HEK293 (cell line): ENCODE measurements at regions not wholly inside any gene's neighbourhood (a gene's known extent, or its start where the extent isn't known, plus 50 kb on each side); places are given as distances from the start of the nearest gene placed in this dataset.

ENCODE experiments used
- CTCF ChIA-PET: fragments of 350-600 bp; formaldehyde crosslinking; extraction: SDS; loops from one replicate; lab custom pipeline; 2021; ENCODE audit warnings: antibody characterized with exemption; lab: Yijun Ruan, JAX
- POLR2A ChIA-PET: fragments of 300-600 bp; formaldehyde crosslinking; extraction: SDS; loops from one replicate; lab custom pipeline; 2020; ENCODE audit warnings: antibody characterized with exemption, inconsistent platforms; lab: Yijun Ruan, JAX
- H3K27ac ChIP-seq: fragments of 200-500 bp; sonication (Bioruptor generic); 2 replicates; pipeline ENCODE4 v1.5.1; 2014; ENCODE audit warnings: low read depth, low read length, control low read depth, inconsistent platforms; ENCODE audit errors: extremely low read depth
- H3K36me3 ChIP-seq, 2 experiments: fragments of 200-500 bp in 1 of 2; sonication (Bioruptor generic) in 1 of 2; 1 replicate in 1 of 2; 2 replicates in 1 of 2; pipeline ENCODE4 v1.5.1; 2014 to 2017; ENCODE audit warnings: inconsistent platforms in 2 of 2, low read length in 2 of 2; ENCODE audit not compliant: control insufficient read depth in 2 of 2, insufficient read depth in 1 of 2
- H3K4me1 ChIP-seq: fragments of 200-500 bp; sonication (Bioruptor generic); 2 replicates; pipeline ENCODE4 v1.5.1; 2014; ENCODE audit warnings: mild to moderate bottlenecking, low read length, inconsistent platforms; ENCODE audit not compliant: control insufficient read depth, insufficient read depth
- H3K4me3 ChIP-seq: 2 replicates; pipeline ENCODE4 v1.5.1; 2011; ENCODE audit warnings: low read depth, mild to moderate bottlenecking, control low read depth, low read length, moderate library complexity
- H3K9me3 ChIP-seq: fragments of 200-500 bp; sonication (Bioruptor generic); 2 replicates; pipeline ENCODE4 v1.5.1; 2014; ENCODE audit warnings: low read depth, low read length, inconsistent platforms; ENCODE audit not compliant: control insufficient read depth, insufficient read depth
- BCL6B ChIP-seq: fragments of 450-650 bp; formaldehyde crosslinking; IDR thresholded peaks from 2 replicates; pipeline ENCODE4 v1.5.1; 2017; ENCODE audit warnings: missing biosample characterization, missing genetic modification characterization
- MEIS1 ChIP-seq: sonication (generic); formaldehyde crosslinking; IDR thresholded peaks from 2 replicates; pipeline ENCODE4 v1.8.1; 2022; ENCODE audit warnings: missing genetic modification reagents, mild to moderate bottlenecking, borderline replicate concordance
- PRDM6 ChIP-seq: fragments of 450-650 bp; formaldehyde crosslinking; IDR thresholded peaks from 2 replicates; pipeline ENCODE4 v1.5.1; 2017; ENCODE audit warnings: missing biosample characterization, missing genetic modification characterization
- SCRT1 ChIP-seq: fragments of 450-650 bp; formaldehyde crosslinking; IDR thresholded peaks from 2 replicates; pipeline ENCODE4 v1.5.1; 2016; ENCODE audit warnings: missing biosample characterization, missing genetic modification characterization, borderline replicate concordance
- SP3 ChIP-seq: fragments of 450-650 bp; formaldehyde crosslinking; IDR thresholded peaks from 2 replicates; pipeline ENCODE4 v1.5.1; 2016; ENCODE audit warnings: missing biosample characterization, missing genetic modification characterization
- ZFP41 ChIP-seq: fragments of 450-650 bp; formaldehyde crosslinking; IDR thresholded peaks from 2 replicates; pipeline ENCODE4 v1.5.1; 2016; ENCODE audit warnings: missing biosample characterization, missing genetic modification characterization, borderline replicate concordance
- ZNF140 ChIP-seq: fragments of 450-650 bp; formaldehyde crosslinking; IDR thresholded peaks from 2 replicates; pipeline ENCODE4 v1.5.1; 2016; ENCODE audit warnings: missing biosample characterization, missing genetic modification characterization
- ZNF2 ChIP-seq: fragments of 450-650 bp; formaldehyde crosslinking; IDR thresholded peaks from 2 replicates; pipeline ENCODE4 v1.5.1; 2016; ENCODE audit warnings: missing biosample characterization, missing genetic modification characterization
- ZNF24 ChIP-seq: fragments of 450-650 bp; formaldehyde crosslinking; IDR thresholded peaks from 2 replicates; pipeline ENCODE4 v1.5.1; 2016; ENCODE audit warnings: missing biosample characterization, missing genetic modification characterization
- ZNF362 ChIP-seq: fragments of 450-650 bp; formaldehyde crosslinking; IDR thresholded peaks from 2 replicates; pipeline ENCODE4 v1.5.1; 2016; ENCODE audit warnings: missing biosample characterization, missing genetic modification characterization
- ZNF391 ChIP-seq: fragments of 450-650 bp; formaldehyde crosslinking; IDR thresholded peaks from 2 replicates; pipeline ENCODE4 v1.5.1; 2016; ENCODE audit warnings: low read depth, missing biosample characterization, missing genetic modification characterization, borderline replicate concordance
- ZNF426 ChIP-seq: fragments of 450-650 bp; formaldehyde crosslinking; IDR thresholded peaks from 2 replicates; pipeline ENCODE4 v1.5.1; 2017; ENCODE audit warnings: missing biosample characterization, missing genetic modification characterization, mild to moderate bottlenecking, inconsistent platforms, moderate library complexity
- ZNF48 ChIP-seq: fragments of 450-650 bp; formaldehyde crosslinking; IDR thresholded peaks from 2 replicates; pipeline ENCODE4 v1.5.1; 2016; ENCODE audit warnings: missing biosample characterization, missing genetic modification characterization
- ZNF488 ChIP-seq: fragments of 450-650 bp; formaldehyde crosslinking; IDR thresholded peaks from 2 replicates; pipeline ENCODE4 v1.5.1; 2016; ENCODE audit warnings: missing biosample characterization, missing genetic modification characterization
- ZNF501 ChIP-seq: fragments of 450-650 bp; formaldehyde crosslinking; IDR thresholded peaks from 2 replicates; pipeline ENCODE4 v1.5.1; 2016; ENCODE audit warnings: missing biosample characterization, missing genetic modification characterization
- ZNF514 ChIP-seq: fragments of 450-650 bp; formaldehyde crosslinking; IDR thresholded peaks from 2 replicates; pipeline ENCODE4 v1.5.1; 2016; ENCODE audit warnings: missing biosample characterization, missing genetic modification characterization
- ZNF530 ChIP-seq: fragments of 450-650 bp; formaldehyde crosslinking; IDR thresholded peaks from 2 replicates; pipeline ENCODE4 v1.5.1; 2016; ENCODE audit warnings: low read depth, missing biosample characterization, missing genetic modification characterization
- ZNF791 ChIP-seq: fragments of 450-650 bp; formaldehyde crosslinking; IDR thresholded peaks from 2 replicates; pipeline ENCODE4 v1.5.1; 2016; ENCODE audit warnings: missing biosample characterization, missing genetic modification characterization
- TF ChIP-seq, protein P1 (sequence below): fragments of 450-650 bp; formaldehyde crosslinking; IDR thresholded peaks from 2 replicates; pipeline ENCODE4 v1.5.1; 2016; ENCODE audit warnings: missing biosample characterization, missing genetic modification characterization
- TF ChIP-seq, protein P2 (sequence below): fragments of 450-650 bp; formaldehyde crosslinking; IDR thresholded peaks from 2 replicates; pipeline ENCODE4 v1.5.1; 2017; ENCODE audit warnings: missing biosample characterization, missing genetic modification characterization
- TF ChIP-seq, protein P3 (sequence below): fragments of 450-650 bp; formaldehyde crosslinking; IDR thresholded peaks from 2 replicates; pipeline ENCODE4; 2016; ENCODE audit warnings: missing biosample characterization, missing genetic modification characterization
- TF ChIP-seq, protein P4 (sequence below): fragments of 450-650 bp; formaldehyde crosslinking; IDR thresholded peaks from 2 replicates; pipeline ENCODE4 v1.5.1; 2016; ENCODE audit warnings: missing biosample characterization, missing genetic modification characterization

GRCh38 chr1:192265516-192266173 is 51.1 kb upstream of the RGS21 start:
- Histone ChIP-seq H3K4me3 (no peak overlapping the region), H3K9me3 (no peaks in the 10 kb centered on the region), H3K36me3 (no peaks in the 10 kb centered on the region), H3K4me1 (no peaks in the 10 kb centered on the region), H3K27ac (no peak overlapping the region)
- ChIA-PET POLR2A (no interaction called here), CTCF (interaction anchor here (0.7 kb wide), 1 partner anchor 8 kb away, joined by 3 read pairs; no protein-coding TSS in a partner anchor)
- TF ChIP-seq ZNF391 (tag by site-specific recombination) = no peak
- TF ChIP-seq ZNF362 (tag by site-specific recombination) = no peak
- TF ChIP-seq ZNF791 (tag by site-specific recombination) = no peak
- TF ChIP-seq ZNF488 (tag by site-specific recombination) = no peak
- TF ChIP-seq ZFP41 (tag by site-specific recombination) = no peak
- TF ChIP-seq ZNF514 = no peak
- TF ChIP-seq, protein P1, sequence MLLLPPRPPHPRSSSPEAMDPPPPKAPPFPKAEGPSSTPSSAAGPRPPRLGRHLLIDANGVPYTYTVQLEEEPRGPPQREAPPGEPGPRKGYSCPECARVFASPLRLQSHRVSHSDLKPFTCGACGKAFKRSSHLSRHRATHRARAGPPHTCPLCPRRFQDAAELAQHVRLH (tag by site-specific recombination) = no peak
- TF ChIP-seq SCRT1 (tag by site-specific recombination) = no peak
- TF ChIP-seq BCL6B (tag by site-specific recombination) = no peak
- TF ChIP-seq PRDM6 = no peak
- no peak for TF ChIP-seq ZNF2 (tag by site-specific recombination)

GRCh38 chr1:192266645-192267044 is 50.1 kb upstream of the RGS21 start:
- Histone ChIP-seq H3K9me3 (no peaks in the 10 kb centered on the region), H3K4me3 (no peak overlapping the region), H3K36me3 (no peaks in the 10 kb centered on the region), H3K4me1 (no peaks in the 10 kb centered on the region), H3K27ac (no peak overlapping the region)
- POLR2A ChIA-PET = no interaction called here
- CTCF ChIA-PET = no interaction called here
- TF ChIP-seq, protein P2, sequence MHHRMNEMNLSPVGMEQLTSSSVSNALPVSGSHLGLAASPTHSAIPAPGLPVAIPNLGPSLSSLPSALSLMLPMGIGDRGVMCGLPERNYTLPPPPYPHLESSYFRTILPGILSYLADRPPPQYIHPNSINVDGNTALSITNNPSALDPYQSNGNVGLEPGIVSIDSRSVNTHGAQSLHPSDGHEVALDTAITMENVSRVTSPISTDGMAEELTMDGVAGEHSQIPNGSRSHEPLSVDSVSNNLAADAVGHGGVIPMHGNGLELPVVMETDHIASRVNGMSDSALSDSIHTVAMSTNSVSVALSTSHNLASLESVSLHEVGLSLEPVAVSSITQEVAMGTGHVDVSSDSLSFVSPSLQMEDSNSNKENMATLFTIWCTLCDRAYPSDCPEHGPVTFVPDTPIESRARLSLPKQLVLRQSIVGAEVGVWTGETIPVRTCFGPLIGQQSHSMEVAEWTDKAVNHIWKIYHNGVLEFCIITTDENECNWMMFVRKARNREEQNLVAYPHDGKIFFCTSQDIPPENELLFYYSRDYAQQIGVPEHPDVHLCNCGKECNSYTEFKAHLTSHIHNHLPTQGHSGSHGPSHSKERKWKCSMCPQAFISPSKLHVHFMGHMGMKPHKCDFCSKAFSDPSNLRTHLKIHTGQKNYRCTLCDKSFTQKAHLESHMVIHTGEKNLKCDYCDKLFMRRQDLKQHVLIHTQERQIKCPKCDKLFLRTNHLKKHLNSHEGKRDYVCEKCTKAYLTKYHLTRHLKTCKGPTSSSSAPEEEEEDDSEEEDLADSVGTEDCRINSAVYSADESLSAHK (tag by site-specific recombination) = no peak
- TF ChIP-seq ZNF530 (tag by site-specific recombination) = no peak
- no peak for TF ChIP-seq ZNF501 (tag by site-specific recombination)
- TF ChIP-seq ZNF140 (tag by site-specific recombination) = no peak
- TF ChIP-seq, protein P3, sequence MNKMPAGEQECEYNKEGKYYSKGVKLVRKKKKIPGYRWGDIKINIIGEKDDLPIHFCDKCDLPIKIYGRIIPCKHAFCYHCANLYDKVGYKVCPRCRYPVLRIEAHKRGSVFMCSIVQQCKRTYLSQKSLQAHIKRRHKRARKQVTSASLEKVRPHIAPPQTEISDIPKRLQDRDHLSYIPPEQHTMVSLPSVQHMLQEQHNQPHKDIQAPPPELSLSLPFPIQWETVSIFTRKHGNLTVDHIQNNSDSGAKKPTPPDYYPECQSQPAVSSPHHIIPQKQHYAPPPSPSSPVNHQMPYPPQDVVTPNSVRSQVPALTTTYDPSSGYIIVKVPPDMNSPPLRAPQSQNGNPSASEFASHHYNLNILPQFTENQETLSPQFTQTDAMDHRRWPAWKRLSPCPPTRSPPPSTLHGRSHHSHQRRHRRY (tag by site-specific recombination) = no peak
- TF ChIP-seq, protein P4, sequence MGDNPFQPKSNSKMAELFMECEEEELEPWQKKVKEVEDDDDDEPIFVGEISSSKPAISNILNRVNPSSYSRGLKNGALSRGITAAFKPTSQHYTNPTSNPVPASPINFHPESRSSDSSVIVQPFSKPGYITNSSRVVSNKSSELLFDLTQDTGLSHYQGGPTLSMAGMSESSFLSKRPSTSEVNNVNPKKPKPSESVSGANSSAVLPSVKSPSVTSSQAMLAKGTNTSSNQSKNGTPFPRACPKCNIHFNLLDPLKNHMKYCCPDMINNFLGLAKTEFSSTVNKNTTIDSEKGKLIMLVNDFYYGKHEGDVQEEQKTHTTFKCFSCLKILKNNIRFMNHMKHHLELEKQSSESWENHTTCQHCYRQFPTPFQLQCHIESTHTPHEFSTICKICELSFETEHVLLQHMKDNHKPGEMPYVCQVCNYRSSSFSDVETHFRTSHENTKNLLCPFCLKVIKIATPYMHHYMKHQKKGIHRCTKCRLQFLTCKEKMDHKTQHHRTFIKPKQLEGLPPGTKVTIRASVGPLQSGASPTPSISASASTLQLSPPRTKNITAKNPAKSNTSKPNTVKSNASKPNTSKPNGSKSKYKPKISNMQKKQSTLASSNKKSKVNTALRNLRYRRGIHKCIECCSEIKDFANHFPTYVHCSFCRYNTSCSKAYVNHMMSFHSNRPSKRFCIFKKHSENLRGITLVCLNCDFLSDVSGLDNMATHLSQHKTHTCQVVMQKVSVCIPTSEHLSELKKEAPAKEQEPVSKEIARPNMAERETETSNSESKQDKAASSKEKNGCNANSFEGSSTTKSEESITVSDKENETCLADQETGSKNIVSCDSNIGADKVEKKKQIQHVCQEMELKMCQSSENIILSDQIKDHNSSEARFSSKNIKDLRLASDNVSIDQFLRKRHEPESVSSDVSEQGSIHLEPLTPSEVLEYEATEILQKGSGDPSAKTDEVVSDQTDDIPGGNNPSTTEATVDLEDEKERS (tag by site-specific recombination) = no peak
- TF ChIP-seq ZNF426 (tag by site-specific recombination) = no peak
- TF ChIP-seq SP3 (tag by site-specific recombination) = no peak
- TF ChIP-seq MEIS1 (CRISPR knock-in tag) = no peak
- TF ChIP-seq ZNF24 (tag by site-specific recombination) = no peak
- TF ChIP-seq ZNF48 = no peak
